ENCODE measurements at regions not wholly inside any gene's neighbourhood (a gene's known extent, or its start where the extent isn't known, plus 50 kb on each side); places are given as distances from the start of the nearest gene placed in this dataset.

GRCh38 chr7:41217306-41217705 is 485.6 kb downstream of the INHBA start:
- DNase-seq = no peak

GRCh38 chr7:41207141-41207540 is 495.7 kb downstream of the INHBA start:
- no peak for DNase-seq

DNA sequence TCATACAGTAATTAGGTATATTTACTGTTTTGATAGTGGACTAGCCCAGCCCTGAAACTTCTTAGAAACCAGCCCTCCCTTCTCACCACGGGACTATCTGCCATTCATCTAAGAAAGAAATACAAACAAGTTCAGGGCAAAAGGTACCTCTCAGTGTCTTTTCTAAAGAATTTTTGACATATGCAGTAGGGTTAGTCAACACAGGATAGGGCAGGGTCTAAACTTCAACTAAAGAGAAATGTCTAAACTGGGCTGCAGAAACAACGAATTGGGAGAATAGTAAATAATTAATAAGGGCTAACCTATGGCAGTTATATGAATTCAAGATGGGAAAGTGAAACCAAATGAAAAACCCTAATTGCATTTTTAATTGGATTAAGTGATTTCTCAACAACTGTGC is 496.6 kb downstream of the INHBA start:
- DNase-seq = no peak

- DNase-seq = no peak
These were observed 497.3 kb downstream of the INHBA start for GRCh38 chr7:41205600-41205999.

- DNase-seq = no peak
These were observed 499.3 kb downstream of the INHBA start for GRCh38 chr7:41203542-41203941.

GRCh38 chr7:41201021-41201420 is 501.9 kb downstream of the INHBA start:
- no peak for DNase-seq

- DNase-seq = no peak
These were observed 503.8 kb downstream of the INHBA start for GRCh38 chr7:41199136-41199535.

GRCh38 chr7:41198502-41198901 is 504.4 kb downstream of the INHBA start:
- DNase-seq = no peak

DNA sequence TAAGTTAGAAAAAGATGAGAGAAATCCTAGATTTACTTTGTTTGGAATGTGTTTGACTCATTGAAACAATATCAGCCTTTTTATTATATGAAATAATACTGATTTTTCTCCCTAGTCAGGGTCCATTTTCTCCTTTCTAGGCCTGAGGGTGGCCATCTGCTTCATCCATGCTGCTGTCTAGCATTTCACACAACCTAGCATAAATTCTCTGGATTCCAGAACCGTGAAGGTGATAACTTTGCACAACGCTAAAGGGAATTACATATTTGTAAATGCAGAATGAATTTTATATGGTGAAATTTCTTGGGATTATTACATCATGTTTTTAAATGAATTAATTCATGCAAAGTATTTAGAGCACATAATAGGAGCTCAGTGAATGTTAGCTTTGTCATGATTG is 505.1 kb downstream of the INHBA start:
- no peak for DNase-seq

DNA sequence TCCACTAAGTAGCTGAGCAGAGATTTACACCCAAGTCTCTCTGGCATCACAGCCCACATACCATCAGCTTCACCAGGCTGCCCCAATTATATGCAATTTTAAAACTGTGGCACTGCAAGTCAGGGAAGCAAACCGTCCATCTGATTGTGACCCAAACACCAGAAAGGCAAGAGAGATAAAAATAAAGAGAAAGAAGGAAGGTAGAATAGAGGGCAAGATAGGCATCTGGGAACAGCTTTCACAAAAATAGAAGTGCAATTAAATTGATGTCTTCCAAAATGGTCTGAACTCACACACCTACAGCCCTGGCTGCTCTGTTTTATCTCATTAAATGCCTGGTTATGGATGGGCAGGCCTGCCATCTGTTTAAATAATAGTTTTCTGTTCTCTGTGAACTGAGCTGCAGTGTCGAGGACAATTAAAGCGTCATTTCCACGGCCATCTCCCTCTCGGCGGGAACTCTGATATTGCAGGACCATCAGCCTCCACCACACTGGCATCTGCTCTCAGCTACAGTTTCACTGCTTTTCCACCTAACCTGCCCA is 509.1 kb downstream of the INHBA start:
- DNase-seq = peak; percentile 52

DNA sequence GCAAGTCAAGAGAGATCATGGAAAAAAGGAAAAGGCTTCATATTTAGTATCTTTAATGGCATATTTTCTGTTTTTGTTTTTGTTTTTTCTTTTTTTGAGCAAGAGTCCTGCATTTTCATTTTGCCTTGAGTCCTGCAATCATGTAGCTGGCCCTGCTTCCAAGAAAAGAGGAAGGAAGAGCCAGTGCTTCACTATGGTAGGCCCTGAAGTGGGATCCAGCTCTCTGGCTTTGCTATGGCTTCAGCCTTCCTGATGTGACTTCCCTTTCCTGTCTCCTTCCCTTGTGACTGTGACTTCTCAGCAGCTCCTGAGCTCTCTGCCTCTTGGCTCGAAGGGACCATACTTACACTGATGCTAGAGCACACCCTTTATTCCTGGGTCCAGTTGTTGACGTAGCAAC is 512.3 kb downstream of the INHBA start:
- no peak for DNase-seq

- DNase-seq = no peak
These were observed 513.0 kb downstream of the INHBA start for GRCh38 chr7:41189866-41190265.

DNA sequence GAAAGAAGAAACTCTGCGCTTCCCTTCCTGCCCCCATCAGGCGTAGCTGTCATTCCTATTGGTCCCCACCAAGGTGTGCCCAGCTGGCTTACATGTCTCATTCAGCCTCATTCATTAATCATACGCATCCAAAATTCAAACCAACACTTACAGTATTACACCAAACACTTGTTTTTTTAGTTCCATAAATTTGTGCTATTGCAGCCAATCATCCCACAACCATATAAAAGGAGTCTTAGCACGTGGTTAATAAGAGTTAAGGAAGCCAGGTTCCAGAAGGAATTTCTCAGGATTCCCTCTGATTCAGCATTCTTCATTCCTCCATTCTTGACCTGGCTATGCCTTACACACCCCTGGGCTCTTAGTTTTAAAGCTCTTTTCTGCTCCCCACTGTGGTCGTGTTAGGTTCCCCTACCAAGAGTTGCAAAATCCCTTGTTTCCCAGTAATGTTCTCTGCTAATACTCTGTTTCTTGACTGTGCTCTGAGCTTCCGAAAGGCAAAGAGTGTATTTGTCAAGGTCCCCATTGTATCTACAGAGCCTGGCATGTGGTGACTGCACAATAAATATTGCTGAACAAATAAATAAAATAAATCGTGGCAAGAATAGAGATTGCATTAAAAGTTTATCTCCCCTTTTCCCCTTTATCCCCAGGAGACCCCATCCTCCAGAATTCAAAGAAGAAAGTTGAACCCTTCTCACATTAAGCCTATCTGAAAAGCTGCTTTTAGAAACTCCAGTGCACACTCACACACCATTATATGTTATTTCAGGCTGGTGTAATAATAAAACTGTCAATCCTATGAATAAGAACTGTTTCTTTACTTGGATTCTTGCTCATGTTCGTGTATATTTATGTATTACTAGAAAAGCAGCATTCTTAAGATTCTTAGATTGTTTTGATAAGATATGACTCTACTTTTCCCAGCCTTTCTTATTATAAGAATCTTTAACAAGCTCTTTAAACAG is 514.4 kb downstream of the INHBA start:
- DNase-seq = no peak

DNA sequence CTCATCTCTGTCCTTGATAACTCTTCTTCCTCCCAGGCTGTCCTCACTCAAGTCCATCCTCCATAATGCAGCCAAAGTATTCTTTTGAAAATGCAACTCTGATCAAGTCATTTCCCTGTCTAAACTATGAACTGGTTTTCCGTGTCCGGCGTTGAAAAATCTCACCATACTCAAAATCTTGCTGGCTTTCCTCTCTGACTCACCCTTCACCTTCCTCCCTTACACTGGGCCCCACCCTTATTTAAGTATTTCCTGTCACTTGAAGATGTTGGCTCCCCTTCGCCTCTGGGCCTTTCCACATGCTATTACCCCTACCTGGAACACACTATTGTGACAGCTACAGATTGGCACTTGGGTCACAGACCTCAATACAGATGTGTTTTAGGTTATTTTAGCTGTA is 515.6 kb downstream of the INHBA start:
- DNase-seq = no peak

DNA sequence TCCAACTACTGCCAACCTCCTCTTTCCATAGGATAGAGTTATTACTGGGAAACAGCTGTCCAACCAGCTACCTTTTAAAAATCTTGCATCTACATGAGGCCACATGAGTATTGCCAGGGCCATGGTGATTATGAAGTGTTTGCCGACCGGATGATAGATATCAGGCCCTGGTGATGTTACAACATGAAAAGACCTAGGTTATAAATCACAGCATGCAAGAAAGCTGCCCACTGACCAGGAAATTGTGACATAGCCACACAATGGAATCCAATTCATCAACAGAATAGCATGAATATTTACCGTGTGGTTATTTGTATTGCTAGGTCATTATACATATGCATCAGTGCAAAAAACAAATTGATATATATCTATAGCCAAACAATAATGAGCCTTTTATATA is 517.0 kb downstream of the INHBA start:
- no peak for DNase-seq

GRCh38 chr7:41183741-41184140 is 519.1 kb downstream of the INHBA start:
- no peak for DNase-seq

DNA sequence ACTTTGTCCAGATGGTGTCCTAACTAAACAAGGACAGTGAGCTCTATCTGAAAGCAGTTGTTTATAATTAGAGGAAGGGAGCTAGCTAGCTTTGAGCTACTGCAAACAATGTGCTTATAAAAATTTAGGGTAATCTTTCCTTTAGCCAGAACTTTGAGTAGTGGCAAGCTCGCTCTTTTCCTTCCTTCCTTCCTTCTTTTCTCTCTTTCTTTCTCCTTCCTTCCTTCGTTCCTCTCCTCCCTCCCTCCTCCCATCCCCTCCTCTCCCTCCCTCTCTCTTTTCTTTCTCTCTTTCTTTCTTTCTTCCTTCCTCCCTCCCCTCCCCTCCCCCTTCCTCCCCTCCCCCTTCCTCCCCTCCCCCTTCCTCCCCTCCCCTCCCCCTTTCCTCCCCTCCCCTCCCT is 520.1 kb downstream of the INHBA start:
- no peak for DNase-seq

DNA sequence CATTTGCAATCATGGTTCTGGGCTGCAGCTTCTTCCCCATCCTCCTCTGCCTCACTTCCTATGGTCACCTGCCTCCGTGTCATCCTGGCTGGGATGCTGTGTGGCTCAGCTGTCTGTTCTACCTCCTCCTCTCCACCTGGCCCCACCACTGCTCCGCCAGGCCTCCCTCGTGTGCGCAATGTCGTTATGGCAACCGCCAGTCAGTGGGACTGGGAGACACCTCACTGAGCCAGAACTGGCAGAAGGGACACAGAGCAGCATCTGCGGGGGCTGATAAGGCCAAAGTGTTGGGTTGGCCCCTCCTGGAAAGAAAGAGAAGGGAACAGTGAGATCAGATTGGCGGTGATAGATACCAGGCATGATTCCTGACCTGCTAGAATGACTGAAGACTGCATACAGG is 527.5 kb downstream of the INHBA start:
- no peak for DNase-seq

- DNase-seq = no peak
These were observed 528.4 kb downstream of the INHBA start for GRCh38 chr7:41174521-41174920.

DNA sequence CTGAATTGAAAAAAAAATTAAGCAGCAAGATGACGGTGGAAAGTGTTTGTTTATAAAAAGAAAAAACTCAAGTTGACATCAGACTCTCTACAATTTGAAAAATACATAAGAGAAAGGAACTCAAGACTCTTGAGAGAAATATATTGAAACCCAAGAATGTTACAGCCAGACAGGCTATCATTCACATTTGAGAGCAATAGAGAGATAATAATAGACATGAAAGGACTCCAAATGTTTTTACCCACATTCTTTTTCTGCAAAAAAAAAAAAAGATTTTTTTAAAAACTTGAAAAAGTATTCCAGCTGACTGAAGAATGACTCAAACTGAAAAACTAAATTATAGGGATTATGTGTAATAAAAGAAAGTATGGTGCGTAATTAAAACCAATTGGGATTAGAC is 532.4 kb downstream of the INHBA start:
- no peak for DNase-seq

DNA sequence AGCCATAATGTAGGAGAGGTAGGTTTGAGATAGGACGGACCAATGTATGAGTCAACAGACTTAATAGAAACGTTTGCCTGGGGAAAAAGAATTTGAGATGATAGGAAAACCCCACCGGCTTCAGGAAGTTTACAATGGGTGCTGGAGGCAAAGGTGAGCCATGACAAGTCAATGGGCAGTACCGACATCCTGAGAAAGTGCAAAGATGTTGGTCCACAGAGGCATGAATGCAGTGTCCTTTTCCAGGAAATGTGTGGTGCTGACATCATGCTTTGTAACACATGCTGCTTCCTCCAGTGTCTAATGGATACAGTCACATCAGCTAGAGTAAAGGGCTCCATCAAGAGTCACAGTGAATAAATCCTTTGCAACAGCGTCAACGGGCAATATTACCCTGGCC is 533.6 kb downstream of the INHBA start:
- DNase-seq = no peak

DNA sequence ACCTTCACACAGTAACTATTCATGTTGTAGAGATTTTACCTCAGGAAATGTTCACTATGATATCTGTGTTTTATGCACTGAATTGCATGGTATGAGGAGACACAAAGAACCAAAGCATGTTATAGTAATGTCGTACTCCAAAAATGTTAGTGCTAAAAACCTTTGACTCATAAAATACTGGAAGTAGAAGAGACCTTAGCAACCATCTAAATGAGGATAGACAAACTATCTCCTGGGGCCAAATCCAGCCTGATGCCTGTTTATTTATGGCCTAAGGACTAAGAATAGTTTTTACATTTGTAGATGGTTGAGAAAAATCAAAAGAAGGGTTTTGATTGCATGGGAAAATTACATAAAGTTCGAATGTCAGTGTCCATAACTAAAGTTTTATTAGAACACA is 535.1 kb downstream of the INHBA start:
- no peak for DNase-seq

- no peak for DNase-seq
These were observed 538.5 kb downstream of the INHBA start for GRCh38 chr7:41164440-41164839.

- DNase-seq = no peak
These were observed 538.9 kb downstream of the INHBA start for GRCh38 chr7:41163991-41164390.

- no peak for DNase-seq
These were observed 540.3 kb downstream of the INHBA start for GRCh38 chr7:41162612-41163011.
